COLO668 (cell line): ENCODE measurements at regions not wholly inside any gene's neighbourhood (a gene's known extent, or its start where the extent isn't known, plus 50 kb on each side); places are given as distances from the start of the nearest gene placed in this dataset.

Source experiments
- DNase-seq: peaks from one replicate; lab custom pipeline; 2025; ENCODE audit not compliant: unreplicated experiment; lab: John Stamatoyannopoulos, UW

DNA sequence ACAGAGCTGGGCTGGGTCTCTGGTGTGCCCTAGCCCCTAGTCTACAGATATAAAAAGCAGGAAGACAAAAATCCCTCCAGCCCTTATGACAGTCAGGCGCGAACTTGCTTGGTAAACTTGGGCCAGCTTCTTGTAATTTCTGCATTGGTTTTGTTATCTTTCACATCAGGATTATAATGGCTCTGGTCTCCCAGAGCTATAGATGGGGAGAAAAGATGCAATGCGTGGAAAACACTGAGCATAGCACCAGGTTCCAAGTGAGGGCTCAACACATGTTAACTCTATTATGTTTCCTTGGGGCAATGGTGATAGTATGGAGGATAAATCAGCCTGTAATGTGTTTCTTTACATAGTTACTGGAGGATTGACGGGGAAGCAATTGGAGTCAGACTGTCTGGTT lies 246.8 kb upstream of the KCNG1 start:
- no peak for DNase-seq

DNA sequence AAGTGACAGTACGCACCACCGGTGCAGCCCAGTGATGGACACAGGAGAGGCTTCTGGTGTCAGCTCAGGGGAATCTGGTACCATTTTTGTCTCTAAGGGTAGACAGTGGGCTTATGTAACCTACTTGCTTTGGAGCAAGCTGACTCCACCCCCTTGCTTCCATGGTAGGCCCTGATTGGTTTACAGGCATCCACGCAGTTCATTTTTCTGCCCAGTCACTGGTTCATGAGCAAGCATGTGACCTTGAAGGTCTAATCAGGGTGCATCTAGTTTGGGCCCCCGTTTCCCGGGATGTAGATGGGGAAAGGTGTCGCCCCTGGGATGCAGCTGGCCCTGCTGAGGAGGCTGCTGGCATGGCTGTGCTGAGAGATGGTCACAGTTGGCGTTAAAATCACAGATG lies 244.8 kb upstream of the KCNG1 start:
- no peak for DNase-seq

DNA sequence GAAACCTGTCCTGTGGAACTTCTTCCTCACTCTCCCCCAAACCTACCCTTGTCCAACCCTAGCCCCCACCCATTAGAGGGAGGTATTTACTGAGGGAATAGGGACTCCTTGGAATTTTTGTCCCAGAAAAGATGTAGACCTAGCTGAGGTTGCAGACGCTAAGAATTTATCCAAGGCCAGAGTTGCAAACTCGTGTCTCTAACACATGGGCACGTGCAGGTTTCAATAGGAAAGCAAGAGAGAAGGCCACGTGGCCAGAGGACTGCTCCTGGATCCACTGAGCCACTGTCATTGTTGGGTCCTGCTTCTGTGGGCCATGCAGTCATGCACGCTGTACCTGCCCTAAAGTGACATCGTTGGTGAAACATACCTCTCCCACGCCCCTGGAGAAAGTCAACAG lies 243.4 kb upstream of the KCNG1 start:
- no peak for DNase-seq

DNA sequence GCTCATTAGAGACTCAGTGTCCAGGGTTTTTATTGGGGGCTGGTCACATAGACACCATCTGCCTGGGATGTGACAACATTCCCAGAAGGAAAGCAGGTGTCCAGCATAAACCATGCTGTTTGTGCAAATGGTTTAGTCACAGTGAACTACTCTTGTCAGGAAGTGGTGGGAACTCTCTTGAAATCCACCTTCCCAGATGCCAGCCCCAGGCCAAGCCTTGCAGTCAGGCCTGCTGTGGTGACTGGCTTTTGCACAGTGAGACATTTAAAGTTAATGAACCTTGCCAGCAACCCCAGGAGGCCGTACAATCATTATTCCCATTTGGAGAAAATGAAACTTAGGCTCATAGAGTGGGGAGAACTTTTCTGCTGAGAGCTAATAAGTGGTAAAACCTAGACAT lies 242.5 kb upstream of the KCNG1 start:
- no peak for DNase-seq

DNA sequence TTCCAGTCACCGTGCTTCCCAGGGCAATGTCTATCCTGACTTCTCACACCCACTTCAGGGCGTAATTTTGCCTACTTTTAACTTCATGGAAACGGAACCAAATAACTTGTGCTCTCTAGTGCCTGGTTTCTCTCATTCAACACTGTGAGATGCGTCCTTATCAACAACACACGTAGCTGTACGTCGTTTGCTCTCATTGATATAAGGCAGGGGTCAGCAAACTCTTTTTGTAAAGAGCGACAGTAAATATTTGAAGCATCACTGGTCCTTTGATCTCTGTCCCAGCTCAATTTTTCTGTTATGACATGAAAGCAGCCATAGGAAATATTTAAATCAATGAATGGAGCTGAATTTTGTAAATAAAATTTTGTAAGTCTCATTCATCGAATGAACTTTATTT lies 239.3 kb upstream of the KCNG1 start:
- no peak for DNase-seq

DNA sequence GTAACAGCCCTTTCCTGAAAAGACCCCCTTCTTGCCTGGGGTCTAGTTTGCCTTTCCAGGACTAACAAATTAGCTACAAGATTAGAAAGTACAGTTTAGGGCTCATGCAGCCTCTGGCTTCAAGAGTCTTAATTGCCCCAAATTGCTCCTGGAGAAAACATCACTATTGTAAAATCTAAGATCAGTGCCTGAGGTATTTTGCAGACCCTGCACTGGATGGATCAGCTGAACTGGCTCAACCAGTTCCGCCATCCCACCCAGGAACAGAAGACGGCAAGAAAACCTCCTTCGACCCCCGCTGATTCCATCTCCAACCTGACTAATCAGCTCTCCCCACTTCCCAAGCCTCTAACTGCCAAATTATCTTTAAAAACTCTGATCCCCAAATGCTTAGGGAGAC lies 236.5 kb upstream of the KCNG1 start:
- no peak for DNase-seq

DNA sequence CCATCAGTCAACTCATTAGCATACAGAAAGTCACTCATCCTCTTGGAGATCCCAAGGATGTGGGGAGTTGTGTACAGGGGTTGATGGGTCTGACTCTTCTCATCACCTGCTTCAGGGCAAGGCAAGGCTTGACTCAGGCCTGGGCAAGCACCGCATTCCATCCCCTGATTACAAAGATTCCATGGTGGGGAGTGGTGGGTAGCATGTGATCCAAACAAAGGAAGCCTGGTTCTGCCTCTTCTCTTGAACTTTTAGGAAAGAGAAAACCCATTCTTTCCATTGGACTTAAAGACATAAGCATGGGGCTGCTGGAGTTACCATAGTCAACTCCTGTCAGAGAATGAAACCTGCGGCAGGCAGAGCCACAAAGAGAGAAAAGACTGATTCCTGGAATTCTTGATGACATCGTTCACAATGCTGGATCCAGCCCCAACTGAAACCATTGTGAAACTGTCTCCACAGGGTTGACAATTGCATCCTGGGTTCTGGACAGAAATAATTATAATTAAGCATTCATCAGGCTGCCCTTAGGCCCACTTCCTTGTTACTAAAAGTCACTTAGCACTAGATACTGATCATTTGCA lies 235.8 kb upstream of the KCNG1 start:
- DNase-seq = no peak

DNA sequence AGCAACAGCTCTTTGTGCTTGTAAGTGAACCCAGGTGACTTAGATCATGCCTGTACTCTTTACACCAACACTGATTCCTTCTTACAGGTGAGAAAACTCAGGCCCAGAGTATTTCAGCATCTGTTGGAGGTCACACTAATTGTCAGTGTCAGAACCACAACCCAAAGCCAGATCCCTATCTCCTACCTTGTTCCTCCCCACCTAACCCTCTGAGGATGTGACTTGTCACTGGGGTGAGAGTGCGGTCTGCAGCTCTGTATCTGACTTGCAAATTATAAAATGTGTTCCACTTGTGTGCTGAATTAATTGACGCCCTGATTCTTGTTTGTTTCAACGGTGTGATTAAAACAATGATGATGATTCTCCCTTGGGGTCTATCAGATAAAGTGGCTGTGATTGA lies 232.5 kb upstream of the KCNG1 start:
- DNase-seq = no peak

DNA sequence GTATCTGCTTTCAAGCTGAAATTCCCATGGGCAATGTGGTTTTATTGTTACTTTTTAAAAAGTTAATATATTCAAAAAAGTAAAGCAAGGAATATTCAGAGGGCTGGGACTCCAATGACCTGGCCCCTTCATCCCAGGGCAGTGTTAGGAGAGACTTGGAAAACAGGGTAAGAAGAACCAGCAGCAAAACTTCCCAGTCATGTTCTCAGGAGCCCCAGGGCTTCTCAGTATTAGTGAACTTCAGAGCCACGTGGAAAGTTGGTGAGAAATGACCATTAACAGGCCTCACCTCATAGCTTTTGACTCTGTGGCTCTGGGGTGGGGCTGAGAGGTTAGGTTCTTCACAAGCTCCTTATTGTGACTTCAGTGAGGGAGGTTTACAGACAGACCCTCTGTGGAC lies 230.4 kb upstream of the KCNG1 start:
- no peak for DNase-seq

DNA sequence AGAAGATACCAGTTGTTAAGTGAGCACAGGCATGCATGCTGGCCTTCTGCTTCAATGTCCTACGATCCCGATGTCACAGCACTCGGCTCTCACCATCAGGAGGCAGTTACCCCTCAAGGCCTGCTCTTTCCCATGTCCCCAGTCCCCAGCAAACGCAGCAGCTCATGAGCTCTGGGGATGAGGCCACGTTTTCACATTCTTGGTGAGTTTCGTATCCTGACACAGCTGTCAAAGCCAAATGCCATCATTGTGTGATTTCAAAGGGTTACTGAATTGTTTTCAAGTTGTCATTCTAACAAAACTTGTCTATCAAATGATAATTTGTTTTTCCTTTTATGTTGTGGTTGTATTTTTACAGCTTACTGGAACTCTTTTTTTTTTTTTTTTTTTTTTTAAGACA lies 226.9 kb upstream of the KCNG1 start:
- no peak for DNase-seq

DNA sequence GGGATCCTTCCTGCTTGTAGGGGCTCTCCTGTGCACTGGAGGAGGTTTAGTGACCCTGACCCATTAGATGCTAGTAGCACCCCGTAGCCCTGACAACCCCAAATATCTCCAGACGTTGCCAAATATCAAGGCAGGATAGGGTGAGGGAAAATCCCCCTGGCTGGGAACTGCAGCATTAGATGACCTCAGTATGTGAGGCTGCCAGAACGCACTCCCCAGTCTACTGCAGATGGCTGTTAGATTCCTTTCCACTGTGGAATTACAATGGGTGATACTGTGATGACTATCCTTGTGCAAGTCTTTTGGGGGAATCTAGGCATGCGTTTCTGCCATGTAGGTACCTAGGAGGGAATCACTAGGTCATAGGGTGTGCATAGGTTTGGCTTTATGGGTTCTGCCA lies 226.3 kb upstream of the KCNG1 start:
- DNase-seq = no peak

DNA sequence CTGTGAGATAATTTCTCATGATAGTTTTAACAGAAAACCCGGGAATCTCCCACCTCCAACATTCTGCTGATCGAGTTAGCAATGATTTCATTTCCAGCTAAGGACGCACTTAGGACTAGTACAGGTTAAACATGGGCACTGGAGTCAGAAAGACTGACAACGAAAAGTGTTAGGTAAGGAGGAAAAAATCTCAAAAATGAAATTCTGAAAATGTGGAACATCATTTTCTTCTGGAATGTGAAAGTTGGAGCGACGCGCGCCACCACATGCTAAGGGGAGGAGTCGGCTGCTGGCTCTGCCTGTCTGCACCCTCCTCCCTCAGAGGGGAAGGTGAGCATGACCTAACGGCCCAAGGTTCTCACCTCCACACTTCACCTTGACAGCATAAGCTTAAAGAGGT lies 221.6 kb upstream of the KCNG1 start:
- DNase-seq = no peak

DNA sequence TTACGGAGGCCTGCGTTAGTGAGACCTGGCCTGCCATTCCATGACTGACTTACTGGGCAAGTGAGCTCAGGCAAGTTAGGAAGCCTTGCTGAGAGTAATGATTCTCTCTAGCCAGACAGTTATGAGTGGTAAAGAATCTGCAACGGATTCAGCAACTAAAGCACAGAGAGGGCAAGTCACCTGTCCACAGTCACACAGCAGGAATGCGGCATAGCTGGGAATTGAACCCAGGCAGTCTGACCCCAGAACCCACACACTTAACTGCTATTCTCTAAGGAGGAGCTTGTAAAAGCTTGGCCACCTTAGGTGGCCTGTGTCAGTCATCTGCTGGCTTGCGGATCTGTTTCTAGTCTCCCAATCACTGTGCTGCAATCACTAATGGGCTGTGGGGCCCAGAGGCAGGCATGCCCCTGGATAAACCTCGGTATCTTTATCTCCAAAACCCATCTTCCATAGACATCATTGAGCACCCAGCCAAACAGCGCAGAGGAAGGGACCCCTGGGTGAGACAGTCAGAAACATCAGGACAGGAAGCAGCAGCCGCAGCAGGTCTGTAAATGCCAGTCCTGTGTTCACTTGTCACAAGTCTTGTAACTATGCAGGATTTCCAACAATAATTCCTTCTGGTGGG lies 215.9 kb upstream of the KCNG1 start:
- DNase-seq = no peak

DNA sequence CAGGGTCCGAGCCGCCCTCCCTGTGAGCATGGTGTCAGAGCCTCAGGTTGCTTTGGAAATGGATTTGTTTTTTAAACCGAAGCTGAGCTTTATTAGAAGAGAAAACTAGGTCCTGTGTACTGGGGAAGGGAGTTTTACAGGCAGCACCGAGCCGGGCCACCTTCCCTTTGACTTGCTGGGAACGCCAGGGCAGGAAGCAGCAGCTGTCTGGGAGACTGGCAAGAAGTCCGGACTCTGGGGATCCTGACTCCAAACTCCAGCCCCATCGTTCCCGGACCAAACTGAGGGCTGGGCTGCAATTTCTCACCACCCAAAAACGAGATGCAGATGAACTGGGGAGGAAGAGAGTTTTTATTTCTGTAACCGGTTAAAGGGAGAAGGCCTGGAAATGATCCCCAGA lies 214.9 kb upstream of the KCNG1 start:
- no peak for DNase-seq

DNA sequence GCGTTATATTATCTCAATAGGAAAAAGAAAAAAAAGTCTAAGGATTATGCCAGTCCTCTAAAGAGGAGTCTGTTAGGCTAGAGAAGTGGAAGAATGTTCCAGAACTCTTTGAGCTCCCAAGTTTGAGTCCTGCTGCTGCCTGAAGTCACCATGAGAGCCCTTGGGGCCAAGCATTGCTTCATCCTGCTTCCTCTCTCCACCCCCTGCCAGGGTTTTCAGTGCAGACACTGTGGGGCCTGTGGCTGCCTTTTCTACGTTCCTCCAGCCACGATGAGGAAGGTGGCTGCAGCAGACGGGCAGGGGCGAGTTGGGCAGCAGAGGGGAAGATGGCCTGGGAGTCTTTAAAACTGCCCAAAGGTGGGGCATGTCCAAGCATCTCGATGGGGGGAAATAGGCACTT lies 214.4 kb upstream of the KCNG1 start:
- no peak for DNase-seq

DNA sequence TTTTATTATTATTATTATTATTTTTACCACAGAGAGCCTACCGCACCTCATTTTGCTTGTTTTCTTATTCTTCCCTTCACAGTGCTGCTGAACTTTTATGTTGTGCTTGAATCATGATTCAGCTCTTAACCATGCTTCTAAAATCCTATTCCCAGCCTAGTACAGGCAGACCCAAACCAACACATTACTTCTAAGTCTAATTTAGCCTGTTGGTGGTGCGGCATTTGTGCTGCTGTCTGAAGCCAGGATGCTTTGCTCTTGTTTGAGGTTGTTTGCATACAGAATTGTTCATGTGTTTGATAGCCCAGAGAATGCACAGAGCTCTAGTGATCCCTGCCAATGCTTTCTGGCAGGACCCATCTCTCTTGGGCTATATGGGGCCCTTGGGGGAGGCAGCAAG lies 213.5 kb upstream of the KCNG1 start:
- no peak for DNase-seq

DNA sequence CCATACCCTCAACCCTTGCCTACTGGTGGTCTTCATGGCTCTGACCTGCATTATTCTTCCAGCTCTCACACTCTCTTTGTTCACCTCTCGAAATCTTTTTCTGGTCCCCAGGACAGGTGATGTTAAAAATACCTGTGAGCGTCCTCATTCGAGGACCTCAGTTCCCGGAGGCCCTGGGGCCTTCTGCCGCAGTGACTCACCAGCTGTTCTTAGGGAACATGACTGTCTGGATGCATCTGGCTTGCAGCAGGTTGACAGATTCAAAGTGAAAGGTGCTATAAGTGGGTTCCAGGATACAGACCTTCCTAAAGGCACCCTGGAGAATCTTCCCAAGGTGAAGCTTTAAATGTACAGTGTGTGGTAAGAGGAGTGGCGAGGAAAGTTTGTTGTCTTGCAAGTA lies 210.4 kb upstream of the KCNG1 start:
- DNase-seq = no peak

DNA sequence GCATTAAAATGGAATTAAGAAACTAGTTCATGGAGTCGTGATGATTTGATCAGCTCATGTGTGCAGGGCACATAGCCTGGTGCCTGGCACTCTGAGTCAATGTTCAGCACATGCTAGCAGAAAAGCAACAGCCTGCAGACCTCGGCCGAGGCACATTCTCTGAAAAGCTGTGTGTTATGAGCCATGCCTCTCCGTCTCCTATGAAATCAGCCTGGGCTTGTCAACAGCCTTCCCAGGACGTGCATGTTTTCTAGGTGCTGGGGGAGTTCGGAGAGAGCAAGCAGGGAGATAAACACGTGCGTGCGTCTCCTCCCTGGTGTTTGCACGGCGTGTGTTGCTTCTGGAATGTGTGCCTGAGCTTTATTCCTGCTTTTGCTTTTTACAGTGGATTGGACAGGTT lies 207.8 kb upstream of the KCNG1 start:
- DNase-seq = no peak

DNA sequence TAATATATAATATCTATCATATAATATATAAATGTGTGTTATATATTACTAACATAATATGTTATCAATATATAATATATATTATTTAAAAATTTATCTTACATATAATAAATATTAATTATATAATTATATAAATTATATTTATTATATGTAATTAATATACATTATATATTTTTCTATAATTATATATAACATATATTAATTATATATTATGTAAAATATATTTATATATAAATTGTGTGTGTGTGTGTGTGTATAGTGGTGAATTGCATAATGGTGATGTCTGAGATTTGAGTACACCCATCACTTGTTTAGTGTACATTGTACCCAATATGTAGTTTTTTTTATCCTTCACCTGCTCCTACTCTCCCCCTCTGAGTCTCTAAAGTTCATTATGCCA lies 205.9 kb upstream of the KCNG1 start:
- DNase-seq = no peak

DNA sequence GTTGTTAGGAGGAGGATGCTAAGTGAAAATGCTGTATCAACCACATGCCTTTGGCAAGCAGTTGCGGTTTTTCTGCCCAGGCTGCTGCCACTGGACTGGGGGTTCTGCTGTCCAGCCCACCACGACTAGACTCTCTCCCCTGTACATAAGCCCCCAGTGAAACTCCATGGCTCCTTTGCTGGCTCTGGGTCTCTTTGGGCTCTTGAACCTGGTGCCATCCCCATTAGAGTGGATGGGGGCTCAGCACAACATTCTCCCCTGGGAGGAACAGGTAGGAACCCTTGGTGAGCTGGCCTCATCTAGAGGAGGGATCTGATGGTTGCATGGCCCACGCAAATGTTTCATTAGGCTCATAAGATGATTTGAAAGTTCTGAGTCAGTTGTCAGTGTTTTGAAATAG lies 204.8 kb upstream of the KCNG1 start:
- DNase-seq = no peak

DNA sequence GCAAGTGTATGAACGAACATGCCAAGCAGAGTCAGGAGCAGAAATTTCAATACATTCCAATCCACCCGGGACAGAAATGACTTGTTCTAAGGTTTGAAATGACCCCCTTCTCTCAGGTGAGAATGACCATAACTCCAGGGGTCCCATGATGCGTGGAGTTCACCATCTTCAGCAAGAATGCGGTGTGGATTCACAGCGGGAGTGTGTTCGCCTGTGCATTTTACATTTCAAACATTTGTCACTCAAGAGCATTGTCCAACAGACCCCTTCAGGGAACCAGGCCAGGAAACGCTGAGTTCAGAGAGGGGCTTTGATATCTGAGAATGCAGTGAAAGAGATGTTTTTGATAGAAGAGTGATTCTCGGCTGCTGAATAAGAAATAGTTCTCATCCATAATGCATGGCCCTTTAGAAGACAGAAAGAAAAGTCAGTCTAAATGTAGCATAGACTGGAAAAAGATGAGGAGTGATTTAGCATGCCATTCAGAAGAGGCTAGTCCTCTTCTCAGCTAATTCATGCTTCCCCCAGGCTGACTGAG lies 200.3 kb upstream of the KCNG1 start:
- no peak for DNase-seq

DNA sequence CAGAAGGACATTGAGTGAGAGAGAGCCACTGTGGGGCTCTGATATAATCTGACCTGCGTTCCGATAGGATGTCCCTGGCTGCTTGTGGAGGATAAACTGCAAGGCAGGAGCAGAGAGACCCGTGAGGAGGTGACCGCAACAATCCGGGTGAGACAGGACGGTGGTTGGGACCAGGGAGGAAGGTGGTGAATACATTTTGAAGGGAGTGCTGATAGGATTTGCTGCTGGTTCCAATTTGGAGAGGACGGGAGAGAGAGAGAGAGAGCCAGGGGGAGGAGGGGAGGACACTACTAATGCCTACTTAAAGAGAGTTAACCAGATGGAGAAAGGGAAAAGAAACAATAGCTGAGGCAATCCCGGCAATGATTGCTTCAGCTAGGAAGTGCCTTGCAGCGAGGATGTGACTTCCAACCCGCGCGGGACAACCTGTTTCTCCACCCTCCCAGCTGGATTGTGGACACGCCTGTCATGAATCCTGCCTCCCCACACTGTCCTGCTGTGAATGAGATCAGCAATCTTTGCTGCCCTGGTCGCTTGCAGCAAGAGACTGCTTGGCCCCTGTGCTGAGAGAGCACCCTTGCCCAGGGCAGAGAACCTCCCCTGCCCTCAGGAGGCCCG lies 199.0 kb upstream of the KCNG1 start:
- no peak for DNase-seq

DNA sequence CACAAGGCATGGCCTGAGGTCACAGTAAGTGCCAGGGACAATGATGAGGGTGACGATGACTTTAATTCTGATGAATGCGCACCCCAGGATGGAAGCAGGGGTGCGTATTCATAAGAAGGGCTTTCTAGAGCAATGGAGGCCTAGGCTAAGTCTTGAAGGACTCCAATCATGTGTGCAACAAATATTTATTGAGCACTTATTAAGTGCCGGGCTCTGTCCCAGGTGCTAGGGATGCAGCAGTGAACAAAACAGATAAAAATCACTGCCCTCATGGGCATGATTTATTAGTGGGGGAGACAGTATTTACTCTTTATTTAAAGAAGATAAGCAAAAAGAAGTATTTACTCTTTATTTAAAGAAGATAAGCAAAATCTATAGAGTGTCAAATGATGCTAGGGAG lies 198.2 kb upstream of the KCNG1 start:
- no peak for DNase-seq
